HepG2 (cell line): ENCODE measurements at regions not wholly inside any gene's neighbourhood (a gene's known extent, or its start where the extent isn't known, plus 50 kb on each side); places are given as distances from the start of the nearest gene placed in this dataset.

ENCODE experiments used
- BATF2 ChIP-seq: sonication (generic); formaldehyde crosslinking; IDR thresholded peaks from 2 replicates; pipeline ENCODE4 v1.8.0; 2022; ENCODE audit warnings: mild to moderate bottlenecking, missing genetic modification reagents, moderate library complexity
- DDIT3 ChIP-seq: sonication (generic); formaldehyde crosslinking; IDR thresholded peaks from 2 replicates; pipeline ENCODE4 v1.4.0; 2020; ENCODE audit warnings: mild to moderate bottlenecking, missing genetic modification reagents
- FOXP1 ChIP-seq, 2 experiments: fragments of 450-650 bp in 1 of 2; IDR thresholded peaks; 2 replicates each; pipeline ENCODE4 v1.6.1; 2017 to 2018; ENCODE audit warnings: antibody characterized with exemption in 1 of 2
- GLMP ChIP-seq: sonication (generic); formaldehyde crosslinking; IDR thresholded peaks from 2 replicates; pipeline ENCODE4 v1.9.0; 2021; ENCODE audit warnings: missing genetic modification reagents, mild to moderate bottlenecking, borderline replicate concordance
- MAFG ChIP-seq: sonication (generic); formaldehyde crosslinking; IDR thresholded peaks from 2 replicates; pipeline ENCODE4 v1.5.1; 2020; ENCODE audit warnings: mild to moderate bottlenecking, missing genetic modification reagents
- MLX ChIP-seq: IDR thresholded peaks from 2 replicates; pipeline ENCODE4 v1.6.1; 2016
- NCOR1 ChIP-seq: fragments of 200-600 bp; sonication (generic); IDR thresholded peaks from 2 replicates; pipeline ENCODE4 v1.7.0; 2017; ENCODE audit warnings: antibody characterized with exemption, low read length, borderline replicate concordance
- RNF2 ChIP-seq: fragments of 450-650 bp; conservative IDR thresholded peaks from 2 replicates; pipeline ENCODE4 v1.6.1; 2016; ENCODE audit warnings: low read depth
- SNAPC4 ChIP-seq: sonication (generic); formaldehyde crosslinking; IDR thresholded peaks from 2 replicates; pipeline ENCODE4 v1.4.0; 2020; ENCODE audit warnings: mild to moderate bottlenecking, missing genetic modification reagents
- ZBTB34 ChIP-seq: sonication (generic); formaldehyde crosslinking; IDR thresholded peaks from 2 replicates; pipeline ENCODE4 v1.8.0; 2022; ENCODE audit warnings: mild to moderate bottlenecking, missing genetic modification reagents
- ZC3H13 ChIP-seq: sonication (generic); formaldehyde crosslinking; IDR thresholded peaks from 2 replicates; pipeline ENCODE4 v1.8.1; 2023; ENCODE audit warnings: mild to moderate bottlenecking, missing genetic modification reagents, moderate library complexity
- ZKSCAN8 ChIP-seq: IDR thresholded peaks from 2 replicates; pipeline ENCODE4 v1.6.1; 2016; ENCODE audit warnings: borderline replicate concordance, missing genetic modification reagents, missing compliant biosample characterization
- ZNF180 ChIP-seq: sonication (generic); formaldehyde crosslinking; IDR thresholded peaks from 2 replicates; pipeline ENCODE4 v1.4.0; 2020; ENCODE audit warnings: low read depth, missing genetic modification reagents, borderline replicate concordance
- ZNF512 ChIP-seq: sonication (generic); formaldehyde crosslinking; IDR thresholded peaks from 2 replicates; pipeline ENCODE4 v1.4.0; 2020; ENCODE audit warnings: mild to moderate bottlenecking, missing genetic modification reagents
- ZNF777 ChIP-seq: sonication (generic); formaldehyde crosslinking; IDR thresholded peaks from 2 replicates; pipeline ENCODE4 v1.4.0; 2020; ENCODE audit warnings: missing genetic modification reagents

GRCh38 chr6:37083243-37084138, 78.0 kb downstream of the FGD2 start (continued):
- TF ChIP-seq SNAPC4 (CRISPR knock-in tag), result peak; percentile 86; the same call in 1 of the 2 replicates
- TF ChIP-seq RNF2, result peak; percentile 61; the same call in 1 of the 2 replicates
- TF ChIP-seq BATF2 (CRISPR knock-in tag), result no peak
- peak; percentile 92 for TF ChIP-seq ZBTB34 (CRISPR knock-in tag)
- TF ChIP-seq ZNF180 (CRISPR knock-in tag), result no peak
- peak; percentile 100 for TF ChIP-seq NCOR1
- TF ChIP-seq ZNF777 (CRISPR knock-in tag), result no peak; the same call in 1 of the 2 replicates
- TF ChIP-seq ZC3H13 (CRISPR knock-in tag), result no peak; the same call in 1 of the 2 replicates
- peak; percentile 83; the same call in 1 of the 2 replicates for TF ChIP-seq FOXP1 (IDR thresholded peaks at IDR 0.05)
- peak; percentile 94 for TF ChIP-seq FOXP1 (CRISPR knock-in tag; IDR thresholded peaks at IDR 0.05)
- no peak for TF ChIP-seq GLMP (CRISPR knock-in tag)
- TF ChIP-seq MLX (CRISPR knock-in tag), result peak; percentile 92
- 0 out of 2 replicates have a peak, but pooled peaks have one; percentile 70 for TF ChIP-seq DDIT3
- no peak for TF ChIP-seq MAFG (CRISPR knock-in tag)
- TF ChIP-seq ZKSCAN8 (CRISPR knock-in tag), result peak; percentile 97
- TF ChIP-seq ZNF512 (CRISPR knock-in tag), result peak; percentile 69; the same call in 1 of the 2 replicates
